ENCODE measurements at regions not wholly inside any gene's neighbourhood (a gene's known extent, or its start where the extent isn't known, plus 50 kb on each side); places are given as distances from the start of the nearest gene placed in this dataset.

DNA sequence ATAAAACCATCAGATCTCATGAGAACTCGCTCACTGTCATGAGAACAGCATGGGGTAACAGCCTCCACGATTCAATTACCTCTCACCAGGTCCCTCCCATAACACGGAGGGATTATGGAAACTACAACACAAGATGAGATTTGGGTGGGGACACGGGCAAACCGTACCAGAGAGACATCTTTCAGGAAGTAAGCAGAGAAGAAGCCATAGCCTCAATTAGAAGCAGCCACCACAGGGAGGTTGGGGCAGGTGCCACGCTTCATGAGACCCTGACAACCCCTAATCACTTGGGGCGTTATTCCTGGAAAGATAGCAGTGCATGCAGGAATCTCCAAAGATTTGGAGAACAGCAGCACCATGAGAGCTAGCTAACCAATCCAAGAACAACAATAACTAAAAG, 52.9 kb upstream of the SIRPG start:
- DNase-seq: no peak

DNA sequence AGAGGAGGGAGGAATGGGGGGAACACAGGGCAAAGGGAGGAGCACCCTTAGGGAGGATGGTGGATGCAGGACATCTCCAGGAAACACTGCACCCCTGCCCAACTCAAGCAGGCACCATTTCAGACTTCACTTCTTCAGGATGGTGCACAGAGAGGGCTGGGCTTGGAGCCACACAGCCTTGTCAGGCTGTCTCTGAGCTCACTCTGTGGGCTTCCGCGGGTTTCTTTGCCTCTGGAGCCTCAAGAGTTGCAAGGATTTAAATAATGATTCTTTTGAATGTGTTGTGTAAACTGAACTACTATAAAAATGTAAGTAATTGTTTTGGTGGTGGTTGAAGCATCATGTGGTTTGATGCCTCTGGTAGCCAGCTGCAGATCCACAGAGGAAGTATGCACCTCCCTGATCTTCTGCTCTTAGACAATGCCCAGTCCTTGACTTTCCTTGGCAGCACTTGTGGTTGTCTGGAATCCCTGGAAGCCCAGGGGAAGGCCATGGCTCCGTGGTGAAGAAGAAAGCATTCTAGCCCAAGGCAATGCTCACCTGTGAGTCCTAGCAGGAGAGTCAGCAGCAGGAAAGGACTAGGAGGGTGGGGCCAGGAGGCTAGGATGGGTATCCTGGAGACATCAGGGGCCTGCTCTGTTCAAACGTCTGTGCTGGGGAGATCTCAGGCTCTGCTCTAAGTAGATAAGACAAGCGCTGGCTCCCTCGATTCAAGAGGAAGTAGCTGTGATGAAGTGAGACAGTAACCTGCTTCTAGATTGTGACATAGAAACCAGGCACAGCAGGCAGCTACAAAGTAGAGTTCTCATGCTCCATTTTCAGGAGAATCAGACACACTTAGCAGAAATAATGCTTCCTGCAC, 50.2 kb upstream of the SIRPG start:
- DNase-seq: no peak

Data from NCI-H1436 (cell line).